NCI-H1694 (cell line): ENCODE measurements at regions not wholly inside any gene's neighbourhood (a gene's known extent, or its start where the extent isn't known, plus 50 kb on each side); places are given as distances from the start of the nearest gene placed in this dataset.
"Not testable (repeated sequence)": the region's sequence is repeated elsewhere in the genome, so short reads cannot be mapped to it uniquely, and the experiment has no call there.

Source experiments
- DNase-seq: peaks from one replicate; lab custom pipeline; 2025; lab: John Stamatoyannopoulos, UW

- DNase-seq: no peak
Observed at GRCh38 chr9:22992780-22993179, 546.2 kb downstream of the DMRTA1 start.

GRCh38 chr9:22997923-22998322, 551.3 kb downstream of the DMRTA1 start:
- DNase-seq: no peak

- DNase-seq: no peak
Observed at GRCh38 chr9:23005156-23005555, 558.5 kb downstream of the DMRTA1 start.

GRCh38 chr9:23006127-23006526, 559.5 kb downstream of the DMRTA1 start:
- DNase-seq: no peak

GRCh38 chr9:23011669-23012068, 565.0 kb downstream of the DMRTA1 start:
- no peak for DNase-seq

- DNase-seq: no peak
Observed at GRCh38 chr9:23015557-23015956, 568.9 kb downstream of the DMRTA1 start.

- no peak for DNase-seq
Observed at GRCh38 chr9:23036416-23036815, 589.8 kb downstream of the DMRTA1 start.

GRCh38 chr9:23039402-23039801, 592.8 kb downstream of the DMRTA1 start:
- no peak for DNase-seq

GRCh38 chr9:23041466-23041865, 594.8 kb downstream of the DMRTA1 start:
- DNase-seq: no peak

- DNase-seq: no peak
Observed at GRCh38 chr9:23044549-23044948, 597.9 kb downstream of the DMRTA1 start.

- not testable (repeated sequence) for DNase-seq
Observed at GRCh38 chr9:23046026-23046425, 599.4 kb downstream of the DMRTA1 start.

GRCh38 chr9:23050548-23050947, 603.9 kb downstream of the DMRTA1 start:
- DNase-seq: no peak

- DNase-seq: no peak
Observed at GRCh38 chr9:23073136-23073535, 626.5 kb downstream of the DMRTA1 start.

GRCh38 chr9:23079798-23080197, 633.2 kb downstream of the DMRTA1 start:
- DNase-seq: no peak

- no peak for DNase-seq
Observed at GRCh38 chr9:23081377-23081776, 634.8 kb downstream of the DMRTA1 start.

GRCh38 chr9:23088932-23089364, 642.3 kb downstream of the DMRTA1 start:
- DNase-seq: no peak

GRCh38 chr9:23117616-23118015, 671.0 kb downstream of the DMRTA1 start:
- DNase-seq: no peak

- no peak for DNase-seq
Observed at GRCh38 chr9:23120630-23121029, 674.0 kb downstream of the DMRTA1 start.

- peak; percentile 13 for DNase-seq
Observed at GRCh38 chr9:23123048-23123632, 676.5 kb downstream of the DMRTA1 start.

GRCh38 chr9:23145467-23145866, 680.6 kb downstream of the ELAVL2 start:
- DNase-seq: no peak

- DNase-seq: no peak
Observed at GRCh38 chr9:23153058-23153457, 673.0 kb downstream of the ELAVL2 start.

GRCh38 chr9:23160491-23160890, 665.5 kb downstream of the ELAVL2 start:
- no peak for DNase-seq

- DNase-seq: no peak
Observed at GRCh38 chr9:23160952-23161469, 665.0 kb downstream of the ELAVL2 start.

GRCh38 chr9:23162789-23163188, 663.3 kb downstream of the ELAVL2 start:
- no peak for DNase-seq
